Trophoblast cell (in vitro differentiated cells and primary cell): ENCODE measurements at regions not wholly inside any gene's neighbourhood (a gene's known extent, or its start where the extent isn't known, plus 50 kb on each side); places are given as distances from the start of the nearest gene placed in this dataset.

Experiments used
- DNase-seq, 2 donors: peaks; one replicate each; pipeline ENCODE4 v3.0.0-alpha.2; 2016
- H2AFZ ChIP-seq: 2 replicates; pipeline ENCODE4 v1.6.1; 2013; ENCODE audit warnings: low read length, moderate library complexity, mild to moderate bottlenecking; ENCODE audit not compliant: insufficient read depth, poor library complexity
- H2AK5ac ChIP-seq: 2 replicates; pipeline ENCODE4 v1.6.1; 2013; ENCODE audit warnings: mild to moderate bottlenecking, low read length
- H2BK120ac ChIP-seq: 2 replicates; pipeline ENCODE4 v1.6.1; 2013; ENCODE audit warnings: low read length, mild to moderate bottlenecking, moderate library complexity; ENCODE audit not compliant: insufficient read depth, poor library complexity
- H2BK12ac ChIP-seq: 2 replicates; pipeline ENCODE4 v1.6.1; 2013; ENCODE audit warnings: mild to moderate bottlenecking, low read length, moderate library complexity
- H2BK5ac ChIP-seq: 2 replicates; pipeline ENCODE4 v1.6.1; 2013; ENCODE audit warnings: low read length, low read depth, moderate library complexity, mild to moderate bottlenecking; ENCODE audit not compliant: poor library complexity
- H3K14ac ChIP-seq: 2 replicates; pipeline ENCODE4 v1.6.1; 2013; ENCODE audit warnings: mild to moderate bottlenecking, low read length
- H3K18ac ChIP-seq: 2 replicates; pipeline ENCODE4 v1.6.1; 2013; ENCODE audit warnings: mild to moderate bottlenecking, low read length
- H3K23ac ChIP-seq: 2 replicates; pipeline ENCODE4 v1.6.1; 2013; ENCODE audit warnings: low read length
- H3K27ac ChIP-seq: 2 replicates; pipeline ENCODE4 v1.5.1; 2013; ENCODE audit warnings: low read depth, mild to moderate bottlenecking, inconsistent platforms, low read length, moderate library complexity
- H3K27me3 ChIP-seq: 2 replicates; pipeline ENCODE4 v1.6.1; 2013; ENCODE audit warnings: inconsistent platforms, mild to moderate bottlenecking, low read length, moderate library complexity; ENCODE audit not compliant: insufficient read depth
- H3K36me3 ChIP-seq, 2 experiments: 1 replicate in 1 of 2; 2 replicates in 1 of 2; pipeline ENCODE4 v1.6.1; 2013; ENCODE audit warnings: low read length in 2 of 2, mild to moderate bottlenecking in 2 of 2, moderate library complexity in 1 of 2; ENCODE audit not compliant: insufficient read depth in 2 of 2, control insufficient read depth in 1 of 2
- H3K4ac ChIP-seq: 2 replicates; pipeline ENCODE4 v1.6.1; 2013; ENCODE audit warnings: low read depth, mild to moderate bottlenecking, low read length, moderate library complexity
- H3K4me1 ChIP-seq, 2 experiments: 1 replicate in 1 of 2; 2 replicates in 1 of 2; pipeline ENCODE4 v1.6.1; 2013; ENCODE audit warnings: low read length in 2 of 2, mild to moderate bottlenecking in 2 of 2, moderate library complexity in 1 of 2; ENCODE audit not compliant: insufficient read depth in 2 of 2, control insufficient read depth in 1 of 2
- H3K4me2 ChIP-seq: 2 replicates; pipeline ENCODE4 v1.6.1; 2013; ENCODE audit warnings: inconsistent platforms, mild to moderate bottlenecking, low read length, moderate library complexity
- H3K4me3 ChIP-seq: 2 replicates; pipeline ENCODE4 v1.5.1; 2013; ENCODE audit warnings: mild to moderate bottlenecking, low read depth, low read length, inconsistent platforms
- H3K79me1 ChIP-seq: one replicate; pipeline ENCODE4 v1.6.1; 2013; ENCODE audit warnings: low read length
- H3K79me2 ChIP-seq: 2 replicates; pipeline ENCODE4 v1.6.1; 2013; ENCODE audit warnings: low read length, mild to moderate bottlenecking; ENCODE audit not compliant: control insufficient read depth, insufficient read depth, poor library complexity
- H3K9ac ChIP-seq: 2 replicates; pipeline ENCODE4 v1.6.1; 2013; ENCODE audit warnings: mild to moderate bottlenecking, low read length
- H3K9me3 ChIP-seq: 2 replicates; pipeline ENCODE4 v1.6.1; 2013; ENCODE audit warnings: low read depth, mild to moderate bottlenecking, control low read depth, inconsistent platforms, low read length; ENCODE audit not compliant: insufficient read depth
- H4K12ac ChIP-seq: 2 replicates; pipeline ENCODE4 v1.6.1; 2013; ENCODE audit warnings: low read depth, mild to moderate bottlenecking, low read length, moderate library complexity
- H4K8ac ChIP-seq: 2 replicates; pipeline ENCODE4 v1.6.1; 2013; ENCODE audit warnings: low read depth, mild to moderate bottlenecking, low read length, moderate library complexity
- H4K91ac ChIP-seq: one replicate; pipeline ENCODE4 v1.6.1; 2013; ENCODE audit warnings: low read depth, mild to moderate bottlenecking, low read length, moderate library complexity
- WGBS: extraction: QIAGEN DNeasy Blood & Tissue Kit; methylation state at CpG from one replicate; pipeline ENCODE4 v1.1.7; 2013; ENCODE audit warnings: missing lambda C conversion rate; ENCODE audit not compliant: insufficient read length, insufficient coverage; ENCODE audit errors: extremely low coverage; 5-methylcytosine and 5-hydroxymethylcytosine counted together

DNA sequence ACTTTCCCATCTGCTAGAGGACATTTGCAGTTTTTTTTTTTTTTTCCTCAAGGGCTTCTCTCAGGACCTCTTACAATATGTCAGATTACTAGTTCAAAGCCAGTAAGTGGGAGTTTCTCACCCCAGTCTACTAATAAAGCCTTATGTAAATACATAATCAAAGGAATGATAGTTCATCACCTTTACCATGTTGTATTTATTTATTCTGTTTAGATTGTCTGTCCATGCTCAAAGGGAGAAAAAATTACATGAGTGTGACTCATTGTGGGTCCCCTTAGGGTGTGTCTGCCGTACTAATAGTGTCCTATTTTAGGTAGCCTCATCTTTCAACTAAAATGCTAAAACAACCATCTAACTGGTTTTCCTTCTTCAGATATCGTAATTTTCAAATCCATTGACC is 917.6 kb downstream of the EPHA3 start:
- no peaks in the 10 kb centered on the region for H3K79me1 ChIP-seq
- H3K9me3 ChIP-seq: no peaks in the 10 kb centered on the region
- H4K12ac ChIP-seq: no peak overlapping the region
- H3K4ac ChIP-seq: no peak overlapping the region
- no peak overlapping the region for H2BK5ac ChIP-seq
- no peak overlapping the region for H3K27ac ChIP-seq
- H3K14ac ChIP-seq: no peak overlapping the region
- H3K4me3 ChIP-seq: no peak overlapping the region
- H2BK12ac ChIP-seq: no peak overlapping the region
- no peak overlapping the region for H2AFZ ChIP-seq
- no peaks in the 10 kb centered on the region for H3K4me1 ChIP-seq
- no peak overlapping the region for H4K8ac ChIP-seq
- no peak overlapping the region for H3K9ac ChIP-seq
- H3K27me3 ChIP-seq: no peaks in the 10 kb centered on the region
- no peak overlapping the region for H2BK120ac ChIP-seq
- no peak overlapping the region for H2AK5ac ChIP-seq
- H3K23ac ChIP-seq: no peak overlapping the region
- no CpG with 5 or more reads among the region's 2 CpGs for WGBS
- no peaks in the 10 kb centered on the region for H3K79me2 ChIP-seq
- H3K18ac ChIP-seq: no peak overlapping the region
- no peak overlapping the region for H3K4me2 ChIP-seq
- no peaks in the 10 kb centered on the region for H3K36me3 ChIP-seq
- no peak overlapping the region for H4K91ac ChIP-seq
- DNase-seq: no peak

DNA sequence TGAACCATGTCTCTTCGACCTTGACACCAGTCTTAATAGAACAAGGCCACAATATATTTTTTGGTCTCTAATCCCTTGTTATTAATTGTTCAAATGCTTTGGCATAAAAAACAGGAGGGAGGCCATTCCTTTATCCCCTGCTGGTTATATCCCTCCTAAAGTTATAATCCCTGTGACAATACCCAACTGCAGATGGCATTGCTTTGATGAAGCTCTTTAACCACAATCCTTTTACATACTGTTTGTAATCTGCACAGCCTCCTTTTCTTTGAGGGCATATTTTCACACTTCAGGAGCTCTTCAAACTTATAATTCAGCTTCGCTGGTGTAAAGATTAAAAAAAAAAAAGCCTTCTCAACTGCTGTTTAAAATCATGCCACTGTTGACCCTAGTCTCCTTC is 919.0 kb downstream of the EPHA3 start:
- Histone ChIP-seq H3K27me3 (no peaks in the 10 kb centered on the region), H2BK120ac (no peak overlapping the region), H3K9ac (no peak overlapping the region), H3K4ac (no peak overlapping the region), H3K79me2 (no peaks in the 10 kb centered on the region), H4K91ac (no peak overlapping the region), H3K14ac (no peak overlapping the region), H2AK5ac (no peak overlapping the region), H2BK5ac (no peak overlapping the region), H3K4me1 (no peaks in the 10 kb centered on the region), H4K12ac (no peak overlapping the region), H3K18ac (no peak overlapping the region), H3K79me1 (no peaks in the 10 kb centered on the region), H3K36me3 (no peaks in the 10 kb centered on the region), H2AFZ (no peak overlapping the region), H3K4me2 (no peak overlapping the region), H3K9me3 (no peaks in the 10 kb centered on the region), H4K8ac (no peak overlapping the region), H3K23ac (no peak overlapping the region), H3K4me3 (no peak overlapping the region), H3K27ac (no peak overlapping the region), H2BK12ac (no peak overlapping the region)
- no peak for DNase-seq
- WGBS: no CpG with 5 or more reads among the region's 2 CpGs

DNA sequence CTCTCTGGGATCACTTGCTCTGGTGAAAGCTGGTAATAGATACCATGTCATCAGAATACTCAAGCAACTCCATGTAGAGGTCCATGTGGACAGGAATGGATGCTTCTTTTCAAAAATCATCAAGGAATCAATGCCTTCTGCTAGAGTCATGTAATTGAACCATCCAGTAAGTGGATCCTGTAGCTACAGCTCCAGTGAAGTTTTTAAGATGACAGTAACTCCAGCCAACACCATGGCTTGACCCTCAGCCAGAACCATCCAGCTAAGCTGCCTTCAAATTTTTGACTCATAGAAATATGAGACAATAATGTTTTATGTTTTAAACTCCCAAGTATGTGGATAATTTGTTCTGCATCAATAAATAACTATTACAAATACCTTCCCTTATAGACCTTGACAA is 923.7 kb downstream of the EPHA3 start:
- Histone ChIP-seq H3K9ac (no peak overlapping the region), H2BK12ac (no peak overlapping the region), H2AK5ac (no peak overlapping the region), H3K79me1 (no peaks in the 10 kb centered on the region), H3K4ac (no peak overlapping the region), H3K14ac (no peak overlapping the region), H2AFZ (no peak overlapping the region), H3K27ac (no peak overlapping the region), H3K9me3 (no peaks in the 10 kb centered on the region), H4K8ac (no peak overlapping the region), H3K36me3 (no peaks in the 10 kb centered on the region), H2BK120ac (no peak overlapping the region), H4K91ac (no peak overlapping the region), H3K4me3 (no peak overlapping the region), H3K27me3 (no peaks in the 10 kb centered on the region), H3K4me1 (no peaks in the 10 kb centered on the region), H3K18ac (no peak overlapping the region), H3K23ac (no peak overlapping the region), H3K79me2 (no peaks in the 10 kb centered on the region), H3K4me2 (no peak overlapping the region), H4K12ac (no peak overlapping the region), H2BK5ac (no peak overlapping the region)
- no peak for DNase-seq

DNA sequence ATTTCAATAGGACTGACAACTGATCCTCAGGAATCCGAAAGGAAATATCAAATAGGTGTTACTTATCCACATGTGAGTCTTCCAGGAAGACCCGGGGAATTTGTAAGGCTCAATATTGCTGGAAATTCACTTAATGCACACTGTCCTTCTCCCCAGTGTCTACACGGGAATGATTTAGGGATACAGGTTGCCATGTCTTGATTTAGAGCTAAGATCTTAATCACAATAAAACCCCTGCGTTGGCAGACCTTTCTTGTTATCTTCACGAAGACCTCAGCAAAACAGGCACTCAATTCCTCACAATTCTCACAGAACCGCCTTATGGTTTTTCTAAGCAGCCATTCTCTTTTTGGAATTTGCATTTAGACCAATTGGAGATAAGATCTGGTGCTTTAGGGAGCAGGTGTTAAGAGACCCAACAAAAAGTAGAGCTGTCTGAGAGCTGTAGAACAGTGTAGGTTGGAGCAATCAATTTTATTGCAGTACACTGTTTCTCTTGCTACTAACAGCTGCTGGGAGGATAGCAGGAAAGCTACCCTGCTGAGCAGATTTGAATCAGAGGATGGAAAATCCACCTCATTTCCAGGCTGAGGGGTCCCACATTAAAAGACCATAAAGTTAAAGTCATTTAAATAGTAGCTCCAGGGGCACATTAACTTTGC is 925.7 kb downstream of the EPHA3 start:
- Histone ChIP-seq H3K18ac (no peak overlapping the region), H3K23ac (no peak overlapping the region), H2BK120ac (no peak overlapping the region), H2BK12ac (no peak overlapping the region), H3K27me3 (no peaks in the 10 kb centered on the region), H4K91ac (no peak overlapping the region), H3K36me3 (no peaks in the 10 kb centered on the region), H3K9me3 (no peaks in the 10 kb centered on the region), H3K4me2 (no peak overlapping the region), H3K9ac (no peak overlapping the region), H2AK5ac (no peak overlapping the region), H4K8ac (no peak overlapping the region), H2BK5ac (no peak overlapping the region), H2AFZ (no peak overlapping the region), H3K79me2 (no peaks in the 10 kb centered on the region), H3K14ac (no peak overlapping the region), H3K4me1 (no peaks in the 10 kb centered on the region), H3K27ac (no peak overlapping the region), H3K4ac (no peak overlapping the region), H3K4me3 (no peak overlapping the region), H4K12ac (no peak overlapping the region), H3K79me1 (no peaks in the 10 kb centered on the region)
- WGBS: no CpG with 5 or more reads among the region's 6 CpGs
- no peak for DNase-seq
